GM23248 (cell line): ENCODE measurements at regions not wholly inside any gene's neighbourhood (a gene's known extent, or its start where the extent isn't known, plus 50 kb on each side); places are given as distances from the start of the nearest gene placed in this dataset.

Experiments
- EZH2 ChIP-seq: fragments of 200-600 bp; sonication (generic); IDR thresholded peaks from 2 replicates; pipeline ENCODE4 v1.6.1; 2018; ENCODE audit warnings: antibody characterized with exemption, mild to moderate bottlenecking; ENCODE audit not compliant: insufficient read depth, poor library complexity, severe bottlenecking
- EZH2phosphoT487 ChIP-seq: fragments of 200-600 bp; sonication (generic); IDR thresholded peaks from 2 replicates; pipeline ENCODE4 v1.6.1; 2018; ENCODE audit warnings: antibody characterized with exemption, moderate library complexity, mild to moderate bottlenecking, low read depth; ENCODE audit not compliant: insufficient read depth

- TF ChIP-seq EZH2phosphoT487: no peak
- no peak for TF ChIP-seq EZH2
These were observed 102.0 kb downstream of the LHX9 start for GRCh38 chr1:198019126-198019525.
